ENCODE measurements at regions not wholly inside any gene's neighbourhood (a gene's known extent, or its start where the extent isn't known, plus 50 kb on each side); places are given as distances from the start of the nearest gene placed in this dataset.

DNA sequence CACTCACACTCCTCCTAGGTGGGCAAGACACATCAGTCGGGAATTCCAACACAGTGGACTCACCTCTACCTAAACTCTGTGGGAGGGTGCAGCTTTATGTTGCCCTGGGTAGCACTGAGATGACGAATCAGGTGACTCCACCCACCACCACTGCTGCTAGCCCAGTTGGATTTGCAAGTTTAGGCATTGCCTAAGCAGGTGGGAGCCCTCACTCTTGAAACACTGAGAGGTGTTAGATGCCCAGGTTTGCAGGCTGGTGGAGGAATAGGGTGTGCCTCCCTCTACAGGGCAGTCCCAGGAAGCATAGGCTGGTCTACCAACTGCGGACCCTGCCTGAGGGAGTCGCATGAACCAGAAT is 708.9 kb downstream of the POM121L12 start:
- H3K27ac ChIP-seq: no peak overlapping the region
- no peak for DNase-seq
- TF ChIP-seq EZH2 (IDR thresholded peaks at IDR 0.05; ENCODE audit: low read depth): no peak
- TF ChIP-seq, protein P1, sequence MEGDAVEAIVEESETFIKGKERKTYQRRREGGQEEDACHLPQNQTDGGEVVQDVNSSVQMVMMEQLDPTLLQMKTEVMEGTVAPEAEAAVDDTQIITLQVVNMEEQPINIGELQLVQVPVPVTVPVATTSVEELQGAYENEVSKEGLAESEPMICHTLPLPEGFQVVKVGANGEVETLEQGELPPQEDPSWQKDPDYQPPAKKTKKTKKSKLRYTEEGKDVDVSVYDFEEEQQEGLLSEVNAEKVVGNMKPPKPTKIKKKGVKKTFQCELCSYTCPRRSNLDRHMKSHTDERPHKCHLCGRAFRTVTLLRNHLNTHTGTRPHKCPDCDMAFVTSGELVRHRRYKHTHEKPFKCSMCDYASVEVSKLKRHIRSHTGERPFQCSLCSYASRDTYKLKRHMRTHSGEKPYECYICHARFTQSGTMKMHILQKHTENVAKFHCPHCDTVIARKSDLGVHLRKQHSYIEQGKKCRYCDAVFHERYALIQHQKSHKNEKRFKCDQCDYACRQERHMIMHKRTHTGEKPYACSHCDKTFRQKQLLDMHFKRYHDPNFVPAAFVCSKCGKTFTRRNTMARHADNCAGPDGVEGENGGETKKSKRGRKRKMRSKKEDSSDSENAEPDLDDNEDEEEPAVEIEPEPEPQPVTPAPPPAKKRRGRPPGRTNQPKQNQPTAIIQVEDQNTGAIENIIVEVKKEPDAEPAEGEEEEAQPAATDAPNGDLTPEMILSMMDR (conservative IDR thresholded peaks at IDR 0.05): no peak
- BruUV-seq (replicated peaks): no TSS peak
- ChIA-PET POLR2A (ENCODE audit: unreplicated experiment) (no interaction called here), CTCF (no interaction called here)
- intact Hi-C loops (cut with micrococcal nuclease; ENCODE audit: unreplicated experiment): no loop called here
- no peak overlapping the region for H3K4me2 ChIP-seq
- H3K9me3 ChIP-seq (ENCODE audit: insufficient read depth, low read depth): no peaks in the 10 kb centered on the region
- H3F3A ChIP-seq (ENCODE audit: insufficient read depth, low read depth): no peaks in the 10 kb centered on the region
- no peaks in the 10 kb centered on the region for H3K36me3 ChIP-seq (ENCODE audit: low read depth)
- H2AFZ ChIP-seq: no peak overlapping the region
- no peak overlapping the region for H3K4me3 ChIP-seq
- H4K20me1 ChIP-seq (ENCODE audit: insufficient read depth): peaks cover 4% of the 10 kb centered on the region; the same call in 1 of the 2 replicates
- no peaks in the 10 kb centered on the region for H3K4me1 ChIP-seq (replicated peaks; ENCODE audit: insufficient read depth)
- H3K27me3 ChIP-seq (ENCODE audit: insufficient read depth, low read depth): no peaks in the 10 kb centered on the region
- no peaks in the 10 kb centered on the region for H3K79me2 ChIP-seq (ENCODE audit: low read depth)
- H3K9me2 ChIP-seq (ENCODE audit: insufficient read depth): 0 out of 2 replicates have a peak, but pooled peaks cover 7% of the 10 kb centered on the region

DNA sequence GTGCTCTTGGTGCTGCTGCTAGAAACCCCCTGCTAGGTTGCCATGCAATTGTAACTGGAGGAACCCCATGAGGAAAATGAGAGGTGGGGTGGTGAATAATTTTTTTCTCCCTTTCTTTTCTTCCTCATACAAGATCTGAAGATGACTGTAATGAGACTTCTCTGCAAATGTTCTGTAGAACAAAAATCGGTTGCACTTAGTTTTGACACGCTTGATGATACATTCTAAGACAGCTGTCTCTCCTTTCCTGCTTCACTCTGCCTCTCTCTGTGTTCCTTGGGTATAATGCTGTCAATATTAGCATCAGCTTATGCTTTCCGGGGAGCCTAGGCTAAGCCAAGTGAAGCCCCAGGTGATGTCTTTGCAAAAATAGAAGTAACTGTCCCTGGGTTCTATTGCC is 721.5 kb downstream of the POM121L12 start:
- Histone ChIP-seq H2AFZ (no peak overlapping the region), H3K4me2 (no peak overlapping the region), H3K4me1 (replicated peaks; ENCODE audit: insufficient read depth) (no peaks in the 10 kb centered on the region), H3K27ac (no peak overlapping the region), H3K36me3 (ENCODE audit: low read depth) (no peaks in the 10 kb centered on the region), H3K79me2 (ENCODE audit: low read depth) (no peaks in the 10 kb centered on the region), H3K9me2 (ENCODE audit: insufficient read depth) (peaks cover 5% of the 10 kb centered on the region; the same call in 1 of the 2 replicates), H3K4me3 (no peak overlapping the region), H3K27me3 (ENCODE audit: insufficient read depth, low read depth) (no peaks in the 10 kb centered on the region), H3F3A (ENCODE audit: insufficient read depth, low read depth) (no peaks in the 10 kb centered on the region), H3K9me3 (ENCODE audit: insufficient read depth, low read depth) (no peaks in the 10 kb centered on the region), H4K20me1 (ENCODE audit: insufficient read depth) (no peaks in the 10 kb centered on the region)
- ChIA-PET POLR2A (ENCODE audit: unreplicated experiment) (no interaction called here), CTCF (no interaction called here)
- intact Hi-C loops (cut with micrococcal nuclease; ENCODE audit: unreplicated experiment): loop anchor here (10.0 kb wide), 1 partner anchor 62 kb away; no protein-coding TSS in a partner anchor
- TF ChIP-seq, protein P1 (conservative IDR thresholded peaks at IDR 0.05): no peak
- TF ChIP-seq EZH2 (IDR thresholded peaks at IDR 0.05; ENCODE audit: low read depth): no peak
- no TSS peak for BruUV-seq (replicated peaks)
- DNase-seq: no peak

DNA sequence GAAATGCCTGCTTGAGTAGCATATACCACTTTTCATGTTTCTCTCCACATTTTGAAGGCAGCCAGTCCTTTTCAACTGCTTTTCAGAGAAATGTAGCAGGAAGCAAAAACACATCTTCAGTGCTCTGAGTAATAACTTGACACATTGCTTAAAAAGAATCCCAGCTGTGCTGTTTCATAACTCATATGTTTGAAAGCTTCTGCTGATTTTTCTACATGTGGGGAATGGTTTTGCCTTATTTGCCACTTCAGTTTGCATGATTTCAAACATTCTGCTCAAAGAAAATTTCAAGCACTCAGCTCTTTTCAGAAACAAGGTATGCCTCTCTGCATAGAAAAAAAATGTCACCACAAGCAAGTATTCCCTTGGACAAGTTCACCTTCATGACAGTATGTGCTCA is 732.8 kb downstream of the POM121L12 start:
- Histone ChIP-seq H3F3A (ENCODE audit: insufficient read depth, low read depth) (no peaks in the 10 kb centered on the region), H3K27ac (no peak overlapping the region), H3K36me3 (ENCODE audit: low read depth) (0 out of 2 replicates have a peak, but pooled peaks cover 8% of the 10 kb centered on the region), H2AFZ (no peak overlapping the region), H3K4me3 (no peak overlapping the region), H3K9me2 (ENCODE audit: insufficient read depth) (no peaks in the 10 kb centered on the region; the same call in 1 of the 2 replicates), H3K27me3 (ENCODE audit: insufficient read depth, low read depth) (no peaks in the 10 kb centered on the region), H3K4me1 (replicated peaks; ENCODE audit: insufficient read depth) (no peaks in the 10 kb centered on the region), H3K9me3 (ENCODE audit: insufficient read depth, low read depth) (no peaks in the 10 kb centered on the region), H3K79me2 (ENCODE audit: low read depth) (no peaks in the 10 kb centered on the region), H4K20me1 (ENCODE audit: insufficient read depth) (no peaks in the 10 kb centered on the region), H3K4me2 (no peak overlapping the region)
- intact Hi-C loops (cut with micrococcal nuclease; ENCODE audit: unreplicated experiment): no loop called here
- CTCF ChIA-PET: no interaction called here
- POLR2A ChIA-PET (ENCODE audit: unreplicated experiment): no interaction called here
- BruUV-seq (replicated peaks): no TSS peak
- no peak for TF ChIP-seq EZH2 (IDR thresholded peaks at IDR 0.05; ENCODE audit: low read depth)
- TF ChIP-seq, protein P1 (conservative IDR thresholded peaks at IDR 0.05): no peak
- DNase-seq: no peak
